AG09309 (cell line): ENCODE measurements at regions not wholly inside any gene's neighbourhood (a gene's known extent, or its start where the extent isn't known, plus 50 kb on each side); places are given as distances from the start of the nearest gene placed in this dataset.
A peak's percentile ranks its signal among the peaks of the same experiment; 100 is the strongest.

ENCODE experiments used
- DNase-seq: peaks from one replicate; pipeline ENCODE4 v3.0.0-alpha.2; 2010; ENCODE audit warnings: low read depth
- H3K4me3 ChIP-seq: 2 replicates; pipeline ENCODE4 v1.5.1; 2011; ENCODE audit warnings: mild to moderate bottlenecking, low read depth, low read length, moderate library complexity; ENCODE audit not compliant: control insufficient read depth
- TF ChIP-seq, protein P1 (sequence below): IDR thresholded peaks from 2 replicates; pipeline ENCODE4 v1.5.1; 2011; ENCODE audit warnings: mild to moderate bottlenecking, low read depth, low read length, inconsistent platforms; ENCODE audit not compliant: insufficient read depth, control insufficient read depth; ENCODE audit errors: missing control alignments

- no peak overlapping the region for H3K4me3 ChIP-seq
- TF ChIP-seq, protein P1, sequence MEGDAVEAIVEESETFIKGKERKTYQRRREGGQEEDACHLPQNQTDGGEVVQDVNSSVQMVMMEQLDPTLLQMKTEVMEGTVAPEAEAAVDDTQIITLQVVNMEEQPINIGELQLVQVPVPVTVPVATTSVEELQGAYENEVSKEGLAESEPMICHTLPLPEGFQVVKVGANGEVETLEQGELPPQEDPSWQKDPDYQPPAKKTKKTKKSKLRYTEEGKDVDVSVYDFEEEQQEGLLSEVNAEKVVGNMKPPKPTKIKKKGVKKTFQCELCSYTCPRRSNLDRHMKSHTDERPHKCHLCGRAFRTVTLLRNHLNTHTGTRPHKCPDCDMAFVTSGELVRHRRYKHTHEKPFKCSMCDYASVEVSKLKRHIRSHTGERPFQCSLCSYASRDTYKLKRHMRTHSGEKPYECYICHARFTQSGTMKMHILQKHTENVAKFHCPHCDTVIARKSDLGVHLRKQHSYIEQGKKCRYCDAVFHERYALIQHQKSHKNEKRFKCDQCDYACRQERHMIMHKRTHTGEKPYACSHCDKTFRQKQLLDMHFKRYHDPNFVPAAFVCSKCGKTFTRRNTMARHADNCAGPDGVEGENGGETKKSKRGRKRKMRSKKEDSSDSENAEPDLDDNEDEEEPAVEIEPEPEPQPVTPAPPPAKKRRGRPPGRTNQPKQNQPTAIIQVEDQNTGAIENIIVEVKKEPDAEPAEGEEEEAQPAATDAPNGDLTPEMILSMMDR = no peak
- DNase-seq = no peak
Observed at GRCh38 chr13:47503475-47503874, 497.6 kb downstream of the SUCLA2 start.

- DNase-seq = no peak
- TF ChIP-seq, protein P1 = no peak
- no peak overlapping the region for H3K4me3 ChIP-seq
Observed at GRCh38 chr13:47502166-47502565, 498.9 kb downstream of the SUCLA2 start.

GRCh38 chr13:47499358-47500150 is 501.5 kb downstream of the SUCLA2 start:
- TF ChIP-seq, protein P1 = no peak
- peak; percentile 71 for DNase-seq
- H3K4me3 ChIP-seq = no peak overlapping the region

- DNase-seq = peak; percentile 49
- TF ChIP-seq, protein P1 = no peak
- no peak overlapping the region for H3K4me3 ChIP-seq
Observed at GRCh38 chr13:47484548-47484947, 516.5 kb downstream of the SUCLA2 start.

GRCh38 chr13:47481536-47481935 is 519.5 kb downstream of the SUCLA2 start:
- TF ChIP-seq, protein P1 = no peak
- H3K4me3 ChIP-seq = no peak overlapping the region
- no peak for DNase-seq

DNA sequence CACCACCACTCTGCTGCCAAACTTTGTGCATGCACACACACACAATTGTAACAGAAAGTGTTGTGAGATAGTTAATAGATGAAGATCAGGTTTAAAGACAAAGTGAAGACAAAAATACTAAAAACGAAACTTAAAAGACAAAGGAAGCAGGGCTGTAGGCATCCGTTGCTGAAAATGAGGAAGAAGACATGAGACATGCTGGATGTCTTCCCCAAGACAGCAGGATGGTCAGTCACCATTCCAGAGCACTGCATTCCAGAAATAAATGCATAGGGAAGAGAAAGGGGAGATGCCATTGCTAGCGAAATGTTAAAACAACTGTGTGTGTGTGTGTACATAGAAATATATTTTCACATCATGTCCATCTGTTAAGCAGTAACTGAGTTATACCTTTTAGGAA is 520.1 kb downstream of the SUCLA2 start:
- TF ChIP-seq, protein P1 = no peak
- no peak for DNase-seq
- no peak overlapping the region for H3K4me3 ChIP-seq

- TF ChIP-seq, protein P1 = no peak
- H3K4me3 ChIP-seq = no peak overlapping the region
- peak; percentile 56 for DNase-seq
Observed at GRCh38 chr13:47480121-47480520, 521.0 kb downstream of the SUCLA2 start.
